Epithelial cell of esophagus (primary cell): ENCODE measurements at regions not wholly inside any gene's neighbourhood (a gene's known extent, or its start where the extent isn't known, plus 50 kb on each side); places are given as distances from the start of the nearest gene placed in this dataset.

Experiments used
- DNase-seq: peaks from one replicate; pipeline ENCODE4 v3.0.0; 2010; ENCODE audit warnings: low read depth
- H3K4me3 ChIP-seq: 2 replicates; pipeline ENCODE4 v1.5.1; 2011; ENCODE audit warnings: mild to moderate bottlenecking, low read length, control low read depth
- TF ChIP-seq, protein P1 (sequence below): IDR thresholded peaks from 2 replicates; pipeline ENCODE4 v1.5.1; 2011; ENCODE audit warnings: low read depth, mild to moderate bottlenecking, low read length, control low read depth, inconsistent platforms; ENCODE audit not compliant: insufficient read depth; ENCODE audit errors: missing control alignments

DNA sequence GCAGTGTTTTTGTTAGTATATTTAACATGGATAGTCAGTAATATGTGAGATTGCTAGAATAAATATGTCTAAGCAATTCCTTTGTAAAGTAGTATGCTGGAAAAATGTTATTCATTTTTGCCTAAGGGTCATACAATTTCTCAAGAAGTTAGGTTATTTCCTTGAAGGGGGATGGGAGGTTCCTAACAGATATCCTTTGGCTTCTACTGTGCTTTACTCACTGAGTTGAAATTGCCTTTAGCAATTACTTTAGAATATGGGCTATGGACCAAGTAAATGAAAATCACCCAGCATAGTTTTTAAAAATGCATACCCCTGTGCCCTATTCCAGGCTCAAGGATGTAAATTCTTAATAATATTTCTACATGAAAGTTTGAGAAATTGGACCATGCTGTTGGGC is 1386.4 kb upstream of the SLC39A10 start:
- H3K4me3 ChIP-seq: no peak overlapping the region
- DNase-seq: no peak
- TF ChIP-seq, protein P1, sequence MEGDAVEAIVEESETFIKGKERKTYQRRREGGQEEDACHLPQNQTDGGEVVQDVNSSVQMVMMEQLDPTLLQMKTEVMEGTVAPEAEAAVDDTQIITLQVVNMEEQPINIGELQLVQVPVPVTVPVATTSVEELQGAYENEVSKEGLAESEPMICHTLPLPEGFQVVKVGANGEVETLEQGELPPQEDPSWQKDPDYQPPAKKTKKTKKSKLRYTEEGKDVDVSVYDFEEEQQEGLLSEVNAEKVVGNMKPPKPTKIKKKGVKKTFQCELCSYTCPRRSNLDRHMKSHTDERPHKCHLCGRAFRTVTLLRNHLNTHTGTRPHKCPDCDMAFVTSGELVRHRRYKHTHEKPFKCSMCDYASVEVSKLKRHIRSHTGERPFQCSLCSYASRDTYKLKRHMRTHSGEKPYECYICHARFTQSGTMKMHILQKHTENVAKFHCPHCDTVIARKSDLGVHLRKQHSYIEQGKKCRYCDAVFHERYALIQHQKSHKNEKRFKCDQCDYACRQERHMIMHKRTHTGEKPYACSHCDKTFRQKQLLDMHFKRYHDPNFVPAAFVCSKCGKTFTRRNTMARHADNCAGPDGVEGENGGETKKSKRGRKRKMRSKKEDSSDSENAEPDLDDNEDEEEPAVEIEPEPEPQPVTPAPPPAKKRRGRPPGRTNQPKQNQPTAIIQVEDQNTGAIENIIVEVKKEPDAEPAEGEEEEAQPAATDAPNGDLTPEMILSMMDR: no peak

DNA sequence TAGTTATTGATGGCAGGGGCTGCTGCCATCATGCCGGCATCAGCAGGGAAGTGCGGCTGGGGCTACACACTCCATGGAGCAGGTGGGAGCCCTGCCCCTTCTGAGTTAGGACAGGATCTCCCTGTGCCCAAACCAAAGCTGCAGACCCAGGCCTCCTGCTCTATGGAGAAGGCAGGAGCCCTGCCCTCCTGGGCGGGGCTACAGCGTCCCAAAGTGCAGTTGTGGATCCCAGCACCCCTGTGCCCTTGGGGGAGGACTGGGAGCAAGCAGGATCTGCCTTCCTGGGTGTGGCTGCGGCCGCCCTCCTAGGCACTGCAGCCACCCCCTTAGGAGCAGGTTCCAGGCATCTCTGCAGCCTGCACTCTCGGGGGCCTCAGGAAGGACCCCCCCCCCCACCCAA is 1392.4 kb upstream of the SLC39A10 start:
- TF ChIP-seq, protein P1: no peak
- no peak for DNase-seq
- H3K4me3 ChIP-seq: no peak overlapping the region

DNA sequence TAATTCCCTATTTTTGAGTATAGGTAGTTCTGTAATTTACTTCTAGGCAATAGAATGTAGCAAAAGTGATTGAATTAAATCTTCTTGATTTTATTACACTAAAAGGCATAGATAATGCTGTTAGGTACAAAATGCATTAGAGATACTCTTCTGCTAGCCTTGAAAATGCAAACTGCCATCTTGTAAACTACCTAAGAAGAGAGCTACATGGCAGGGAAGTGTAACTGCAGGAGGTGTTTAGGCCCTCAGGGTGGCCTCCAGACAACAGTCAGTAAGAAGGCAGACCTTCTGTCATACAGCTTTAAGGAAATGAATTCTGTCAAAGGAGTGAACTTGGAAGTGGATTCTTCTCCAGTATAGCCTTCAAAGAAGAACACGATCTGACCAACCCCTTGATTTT is 1396.8 kb upstream of the SLC39A10 start:
- TF ChIP-seq, protein P1: no peak
- no peak for DNase-seq
- H3K4me3 ChIP-seq: no peak overlapping the region

DNA sequence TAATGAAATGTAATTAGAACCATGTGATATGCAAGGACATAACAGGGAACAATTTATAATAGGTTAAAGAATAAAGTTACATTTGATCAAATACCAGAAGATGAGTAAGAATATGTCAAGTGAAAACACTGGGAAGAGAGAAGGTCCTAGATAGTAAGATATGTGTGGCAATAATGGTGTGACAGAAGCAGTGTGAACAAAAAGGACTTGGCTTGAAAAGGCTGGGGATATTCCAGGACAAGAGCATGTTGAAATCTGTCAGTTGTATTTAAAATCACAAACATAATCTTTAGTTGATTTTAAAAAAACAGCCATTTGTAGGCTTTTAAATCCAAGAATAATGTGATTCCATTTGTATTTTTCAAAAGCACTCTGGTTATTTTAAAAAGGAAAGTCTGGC is 1399.9 kb upstream of the SLC39A10 start:
- TF ChIP-seq, protein P1: no peak
- DNase-seq: no peak
- H3K4me3 ChIP-seq: no peak overlapping the region

DNA sequence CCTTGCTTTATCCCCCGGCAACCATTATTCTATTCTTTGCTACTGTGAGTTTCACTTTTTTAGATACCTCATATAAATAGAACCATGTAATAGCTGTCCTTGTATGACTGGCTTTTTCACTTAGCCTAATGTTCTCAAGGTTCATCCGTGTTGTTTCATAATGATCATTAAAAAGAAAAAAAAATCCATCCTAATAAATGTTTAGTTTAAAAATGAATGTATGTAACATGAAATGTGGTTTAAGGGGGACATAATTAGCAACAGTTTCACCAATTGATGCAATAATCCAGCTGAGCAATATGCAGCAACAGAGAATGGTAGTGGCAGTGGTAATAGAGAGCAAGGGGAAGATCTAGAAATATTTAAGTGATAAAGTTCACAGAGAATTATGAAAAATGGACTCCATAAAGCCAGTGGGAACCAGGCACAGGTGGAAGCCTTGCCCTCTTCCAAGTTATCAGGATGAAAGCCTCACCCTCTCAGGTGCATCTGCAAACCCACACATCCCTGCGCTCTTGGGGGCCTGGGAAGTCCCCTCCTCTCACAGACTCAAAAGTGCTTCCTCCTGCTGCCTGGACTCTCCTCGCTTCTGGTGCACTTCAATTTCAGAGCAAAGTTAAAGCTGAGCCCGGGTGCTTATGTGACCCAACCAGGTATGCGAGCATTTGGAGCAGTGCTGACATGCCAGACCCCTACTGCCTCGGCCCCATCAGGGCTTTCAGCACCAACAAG is 1403.3 kb upstream of the SLC39A10 start:
- DNase-seq: no peak
- TF ChIP-seq, protein P1: no peak

DNA sequence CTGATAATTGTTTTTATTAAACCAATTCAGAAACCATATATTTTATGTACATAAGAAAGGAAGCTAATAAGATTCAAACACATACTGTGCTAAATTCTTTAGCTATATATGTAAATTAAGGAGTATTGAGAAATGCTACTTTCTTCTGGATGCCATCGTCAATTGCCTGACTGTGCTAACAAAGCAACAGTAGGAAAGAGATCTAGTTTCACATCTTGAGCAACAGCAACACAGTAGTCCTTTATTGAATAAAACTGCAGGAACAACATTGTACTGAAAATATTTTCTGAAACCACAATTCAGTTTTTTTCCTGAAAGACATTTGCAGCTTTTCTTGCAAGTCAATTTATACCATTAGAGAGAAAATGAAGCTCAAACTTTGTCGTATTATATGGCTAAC is 1404.9 kb upstream of the SLC39A10 start:
- TF ChIP-seq, protein P1: no peak
- DNase-seq: peak; percentile 24
- H3K4me3 ChIP-seq: no peak overlapping the region

More for the DNA sequence above, 1403.3 kb upstream of the SLC39A10 start:
- H3K4me3 ChIP-seq: no peak overlapping the region

DNA sequence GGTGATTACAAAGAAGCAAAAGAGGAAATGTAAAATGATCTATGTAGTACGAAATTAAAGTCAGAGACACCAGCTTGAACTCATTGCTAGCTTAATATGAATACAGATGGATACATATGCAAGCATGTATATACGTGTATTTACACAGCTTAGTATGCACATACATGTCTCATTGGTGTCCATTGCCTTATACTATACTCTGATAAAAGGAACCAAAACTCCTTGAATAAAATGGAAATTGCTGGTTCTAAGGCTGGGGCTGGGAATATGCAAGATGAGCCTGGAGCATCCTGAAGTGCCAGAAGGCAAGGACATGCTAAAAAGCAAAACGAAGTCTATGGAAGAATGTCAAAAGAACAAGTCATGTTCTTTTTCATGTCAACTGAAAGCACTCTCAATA is 1424.4 kb upstream of the SLC39A10 start:
- no peak for DNase-seq
- H3K4me3 ChIP-seq: no peak overlapping the region
- TF ChIP-seq, protein P1: no peak
